ENCODE measurements at regions not wholly inside any gene's neighbourhood (a gene's known extent, or its start where the extent isn't known, plus 50 kb on each side); places are given as distances from the start of the nearest gene placed in this dataset.

DNA sequence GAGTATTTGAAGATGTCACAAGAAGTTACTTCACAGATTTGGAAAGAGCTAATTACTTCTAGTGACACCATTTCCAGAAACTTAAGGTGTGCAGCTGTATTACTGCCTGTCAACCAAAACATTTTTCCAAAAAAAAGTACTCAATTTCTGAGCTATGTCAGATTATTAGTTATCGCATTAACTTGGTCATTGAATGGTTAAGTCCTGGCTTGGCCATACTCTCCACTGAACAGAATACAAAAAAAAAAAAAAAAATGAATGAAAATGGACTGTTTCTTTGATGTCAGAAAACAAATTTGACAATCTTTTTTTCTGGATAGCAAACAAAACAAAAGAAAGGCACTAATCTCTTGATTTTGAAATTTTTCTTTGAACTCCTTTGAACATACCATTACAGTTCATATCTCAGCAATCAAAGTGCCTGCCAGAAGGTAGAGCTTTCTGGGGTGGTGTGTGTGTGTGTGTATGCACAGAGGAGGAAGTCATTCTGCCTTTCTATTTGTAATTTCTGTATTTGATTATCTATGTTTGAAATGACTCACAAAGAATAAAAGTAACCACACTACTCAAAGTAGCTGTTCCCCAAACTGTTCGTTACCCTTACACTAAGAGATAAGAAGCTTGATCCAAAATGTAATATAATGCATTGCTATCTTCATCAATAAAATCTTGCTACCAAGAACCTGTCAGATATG lies 210.8 kb upstream of the FUT9 start (continued):
- TF ChIP-seq E2F1 (CRISPR knock-in tag; IDR thresholded peaks at IDR 0.05) (no peak), ZNF644 (CRISPR knock-in tag; IDR thresholded peaks at IDR 0.05; ENCODE audit: low read depth) (0 out of 2 replicates have a peak, but pooled peaks have one; percentile 27), ZNF33A (CRISPR knock-in tag; IDR thresholded peaks at IDR 0.05; ENCODE audit: borderline replicate concordance) (no peak), PHF20 (CRISPR knock-in tag; IDR thresholded peaks at IDR 0.05) (no peak), ZC3H4 (CRISPR knock-in tag; IDR thresholded peaks at IDR 0.05; ENCODE audit: borderline replicate concordance) (no peak), ZNF143 (CRISPR knock-in tag; IDR thresholded peaks at IDR 0.05) (no peak), MYC (CRISPR knock-in tag; IDR thresholded peaks at IDR 0.05; ENCODE audit: borderline replicate concordance) (no peak), FOXM1 (CRISPR knock-in tag; IDR thresholded peaks at IDR 0.05) (no peak), ZNF782 (CRISPR knock-in tag; IDR thresholded peaks at IDR 0.05; ENCODE audit: borderline replicate concordance) (no peak), ZNF609 (CRISPR knock-in tag; IDR thresholded peaks at IDR 0.05; ENCODE audit: borderline replicate concordance) (peak; percentile 94), NAIF1 (CRISPR knock-in tag; IDR thresholded peaks at IDR 0.05; ENCODE audit: borderline replicate concordance) (0 out of 2 replicates have a peak, but pooled peaks have one; percentile 10), PITX1 (CRISPR knock-in tag; IDR thresholded peaks at IDR 0.05) (peak; percentile 98), SIN3B (IDR thresholded peaks at IDR 0.05; ENCODE audit: low read length) (no peak), BCLAF1 (IDR thresholded peaks at IDR 0.05) (no peak), NFRKB (IDR thresholded peaks at IDR 0.05) (no peak)
- TF ChIP-seq, protein P1, sequence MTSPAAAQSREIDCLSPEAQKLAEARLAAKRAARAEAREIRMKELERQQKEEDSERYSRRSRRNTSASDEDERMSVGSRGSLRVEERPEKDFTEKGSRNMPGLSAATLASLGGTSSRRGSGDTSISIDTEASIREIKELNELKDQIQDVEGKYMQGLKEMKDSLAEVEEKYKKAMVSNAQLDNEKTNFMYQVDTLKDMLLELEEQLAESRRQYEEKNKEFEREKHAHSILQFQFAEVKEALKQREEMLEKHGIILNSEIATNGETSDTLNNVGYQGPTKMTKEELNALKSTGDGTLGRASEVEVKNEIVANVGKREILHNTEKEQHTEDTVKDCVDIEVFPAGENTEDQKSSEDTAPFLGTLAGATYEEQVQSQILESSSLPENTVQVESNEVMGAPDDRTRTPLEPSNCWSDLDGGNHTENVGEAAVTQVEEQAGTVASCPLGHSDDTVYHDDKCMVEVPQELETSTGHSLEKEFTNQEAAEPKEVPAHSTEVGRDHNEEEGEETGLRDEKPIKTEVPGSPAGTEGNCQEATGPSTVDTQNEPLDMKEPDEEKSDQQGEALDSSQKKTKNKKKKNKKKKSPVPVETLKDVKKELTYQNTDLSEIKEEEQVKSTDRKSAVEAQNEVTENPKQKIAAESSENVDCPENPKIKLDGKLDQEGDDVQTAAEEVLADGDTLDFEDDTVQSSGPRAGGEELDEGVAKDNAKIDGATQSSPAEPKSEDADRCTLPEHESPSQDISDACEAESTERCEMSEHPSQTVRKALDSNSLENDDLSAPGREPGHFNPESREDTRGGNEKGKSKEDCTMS (CRISPR knock-in tag; conservative IDR thresholded peaks at IDR 0.05) = no peak
- TF ChIP-seq, protein P2, sequence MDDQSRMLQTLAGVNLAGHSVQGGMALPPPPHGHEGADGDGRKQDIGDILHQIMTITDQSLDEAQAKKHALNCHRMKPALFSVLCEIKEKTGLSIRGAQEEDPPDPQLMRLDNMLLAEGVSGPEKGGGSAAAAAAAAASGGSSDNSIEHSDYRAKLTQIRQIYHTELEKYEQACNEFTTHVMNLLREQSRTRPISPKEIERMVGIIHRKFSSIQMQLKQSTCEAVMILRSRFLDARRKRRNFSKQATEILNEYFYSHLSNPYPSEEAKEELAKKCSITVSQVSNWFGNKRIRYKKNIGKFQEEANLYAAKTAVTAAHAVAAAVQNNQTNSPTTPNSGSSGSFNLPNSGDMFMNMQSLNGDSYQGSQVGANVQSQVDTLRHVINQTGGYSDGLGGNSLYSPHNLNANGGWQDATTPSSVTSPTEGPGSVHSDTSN (CRISPR knock-in tag; IDR thresholded peaks at IDR 0.05; ENCODE audit: borderline replicate concordance) = no peak

Measured in HepG2 (cell line).